ENCODE measurements at regions not wholly inside any gene's neighbourhood (a gene's known extent, or its start where the extent isn't known, plus 50 kb on each side); places are given as distances from the start of the nearest gene placed in this dataset.

DNA sequence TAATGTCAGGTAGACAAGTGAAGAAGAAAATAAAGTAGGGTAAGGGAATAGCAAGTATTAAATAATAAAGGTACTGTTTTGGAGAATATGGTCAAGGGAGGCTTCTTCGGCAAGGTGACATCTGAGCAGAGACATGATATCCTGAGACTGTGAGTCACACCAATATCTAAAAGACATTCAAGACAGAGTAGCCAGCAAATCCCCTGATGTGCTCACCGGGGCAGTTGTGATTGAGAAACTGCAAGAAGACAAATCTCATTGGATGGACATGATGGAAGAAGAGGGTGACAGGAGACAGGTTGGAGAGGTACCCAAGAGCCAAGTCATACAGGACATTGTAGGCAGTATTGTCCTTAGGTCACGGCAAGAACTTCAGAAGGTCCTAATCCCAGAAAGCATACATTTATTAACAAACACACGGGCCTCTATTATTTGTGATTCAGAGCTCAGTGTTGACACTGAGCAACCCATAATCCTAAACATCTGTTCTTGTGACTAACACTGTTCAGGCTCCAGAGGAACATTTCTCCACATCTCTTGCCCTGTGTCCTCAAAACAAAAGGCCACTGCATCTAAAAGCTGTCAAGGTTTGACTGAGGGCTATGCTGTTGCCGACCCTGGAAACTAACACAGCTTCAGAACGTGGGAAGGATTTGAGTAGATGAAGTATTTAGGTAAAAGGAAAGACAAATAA, 258.7 kb upstream of the CLINT1 start:
- Histone ChIP-seq H3K4me3 (ENCODE audit: low read depth, low read length) (no peak overlapping the region), H3K27me3 (ENCODE audit: control insufficient read depth, insufficient read depth, low read length) (no peaks in the 10 kb centered on the region), H3K36me3 (ENCODE audit: control insufficient read depth, insufficient read depth, low read length) (no peaks in the 10 kb centered on the region)
- no peak for DNase-seq (ENCODE audit: low read depth)
- TF ChIP-seq, protein P1, sequence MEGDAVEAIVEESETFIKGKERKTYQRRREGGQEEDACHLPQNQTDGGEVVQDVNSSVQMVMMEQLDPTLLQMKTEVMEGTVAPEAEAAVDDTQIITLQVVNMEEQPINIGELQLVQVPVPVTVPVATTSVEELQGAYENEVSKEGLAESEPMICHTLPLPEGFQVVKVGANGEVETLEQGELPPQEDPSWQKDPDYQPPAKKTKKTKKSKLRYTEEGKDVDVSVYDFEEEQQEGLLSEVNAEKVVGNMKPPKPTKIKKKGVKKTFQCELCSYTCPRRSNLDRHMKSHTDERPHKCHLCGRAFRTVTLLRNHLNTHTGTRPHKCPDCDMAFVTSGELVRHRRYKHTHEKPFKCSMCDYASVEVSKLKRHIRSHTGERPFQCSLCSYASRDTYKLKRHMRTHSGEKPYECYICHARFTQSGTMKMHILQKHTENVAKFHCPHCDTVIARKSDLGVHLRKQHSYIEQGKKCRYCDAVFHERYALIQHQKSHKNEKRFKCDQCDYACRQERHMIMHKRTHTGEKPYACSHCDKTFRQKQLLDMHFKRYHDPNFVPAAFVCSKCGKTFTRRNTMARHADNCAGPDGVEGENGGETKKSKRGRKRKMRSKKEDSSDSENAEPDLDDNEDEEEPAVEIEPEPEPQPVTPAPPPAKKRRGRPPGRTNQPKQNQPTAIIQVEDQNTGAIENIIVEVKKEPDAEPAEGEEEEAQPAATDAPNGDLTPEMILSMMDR (IDR thresholded peaks at IDR 0.05; ENCODE audit: insufficient read depth, low read length, poor library complexity, severe bottlenecking) = no peak

DNA sequence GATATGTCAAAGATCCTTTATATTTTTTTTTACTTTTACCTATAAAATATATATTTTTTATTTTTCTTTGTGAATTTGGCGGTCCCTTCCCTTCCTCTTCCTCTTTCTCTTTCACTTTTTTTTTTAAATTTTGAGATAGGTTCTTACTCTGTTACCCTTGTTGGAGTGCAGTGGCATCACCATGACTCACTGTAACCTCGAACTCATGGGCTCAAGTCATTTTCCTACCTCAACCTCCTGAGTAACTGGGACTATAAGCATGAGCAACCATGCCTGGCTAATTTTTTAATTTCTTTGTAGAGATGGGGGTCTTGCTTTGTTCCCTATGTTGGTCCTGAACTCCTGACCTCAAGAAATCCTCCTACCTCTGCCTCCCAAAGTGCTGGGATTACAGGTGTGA, 258.0 kb upstream of the CLINT1 start:
- no peak overlapping the region for H3K4me3 ChIP-seq (ENCODE audit: low read depth, low read length)
- no peaks in the 10 kb centered on the region for H3K36me3 ChIP-seq (ENCODE audit: control insufficient read depth, insufficient read depth, low read length)
- TF ChIP-seq, protein P1 (IDR thresholded peaks at IDR 0.05; ENCODE audit: insufficient read depth, low read length, poor library complexity, severe bottlenecking) = no peak
- no peak for DNase-seq (ENCODE audit: low read depth)
- no peaks in the 10 kb centered on the region for H3K27me3 ChIP-seq (ENCODE audit: control insufficient read depth, insufficient read depth, low read length)

DNA sequence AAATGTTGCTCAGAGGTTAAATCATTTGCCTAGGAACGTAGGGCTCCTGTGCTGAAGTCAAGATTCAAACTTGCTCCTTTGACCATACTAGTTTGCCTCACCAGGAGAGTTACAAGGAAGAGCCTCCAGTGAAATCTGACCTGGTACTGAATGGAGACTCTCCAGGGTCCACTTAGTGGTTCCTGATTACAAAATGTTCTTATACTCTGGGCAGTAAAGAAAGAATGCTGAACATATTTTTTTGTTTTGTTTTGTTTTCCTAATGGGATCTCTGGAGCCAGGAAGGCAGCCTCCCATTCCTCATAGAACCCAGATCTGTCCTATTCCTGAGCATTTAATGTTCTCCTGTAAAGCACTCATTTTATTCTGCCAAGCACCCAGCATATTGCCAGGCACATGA, 256.5 kb upstream of the CLINT1 start:
- no peak for DNase-seq (ENCODE audit: low read depth)
- H3K27me3 ChIP-seq (ENCODE audit: control insufficient read depth, insufficient read depth, low read length) = no peaks in the 10 kb centered on the region
- TF ChIP-seq, protein P1 (IDR thresholded peaks at IDR 0.05; ENCODE audit: insufficient read depth, low read length, poor library complexity, severe bottlenecking) = no peak
- no peak overlapping the region for H3K4me3 ChIP-seq (ENCODE audit: low read depth, low read length)
- no peaks in the 10 kb centered on the region for H3K36me3 ChIP-seq (ENCODE audit: control insufficient read depth, insufficient read depth, low read length)

DNA sequence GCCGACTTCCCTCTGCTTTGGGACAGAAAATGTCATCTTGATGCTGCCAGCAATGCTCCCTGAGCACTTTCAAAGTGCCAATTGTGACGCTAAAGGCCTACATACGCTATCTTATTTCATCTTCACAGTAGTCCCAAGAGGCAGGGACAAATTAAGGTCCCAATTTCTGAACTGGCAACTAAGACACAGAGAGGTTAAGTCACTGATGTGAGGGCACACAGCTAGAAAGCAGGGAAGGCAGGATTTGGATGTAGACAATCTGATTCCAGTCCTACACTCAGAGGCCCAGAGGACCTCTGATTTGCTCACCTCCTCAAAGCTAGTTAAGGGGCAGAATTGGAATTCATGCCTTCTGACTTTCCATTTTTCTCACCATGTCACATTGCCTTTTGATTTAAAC, 249.2 kb upstream of the CLINT1 start:
- Histone ChIP-seq H3K27me3 (ENCODE audit: control insufficient read depth, insufficient read depth, low read length) (no peaks in the 10 kb centered on the region), H3K36me3 (ENCODE audit: control insufficient read depth, insufficient read depth, low read length) (no peaks in the 10 kb centered on the region), H3K4me3 (ENCODE audit: low read depth, low read length) (no peak overlapping the region)
- DNase-seq (ENCODE audit: low read depth) = no peak
- TF ChIP-seq, protein P1 (IDR thresholded peaks at IDR 0.05; ENCODE audit: insufficient read depth, low read length, poor library complexity, severe bottlenecking) = no peak

DNA sequence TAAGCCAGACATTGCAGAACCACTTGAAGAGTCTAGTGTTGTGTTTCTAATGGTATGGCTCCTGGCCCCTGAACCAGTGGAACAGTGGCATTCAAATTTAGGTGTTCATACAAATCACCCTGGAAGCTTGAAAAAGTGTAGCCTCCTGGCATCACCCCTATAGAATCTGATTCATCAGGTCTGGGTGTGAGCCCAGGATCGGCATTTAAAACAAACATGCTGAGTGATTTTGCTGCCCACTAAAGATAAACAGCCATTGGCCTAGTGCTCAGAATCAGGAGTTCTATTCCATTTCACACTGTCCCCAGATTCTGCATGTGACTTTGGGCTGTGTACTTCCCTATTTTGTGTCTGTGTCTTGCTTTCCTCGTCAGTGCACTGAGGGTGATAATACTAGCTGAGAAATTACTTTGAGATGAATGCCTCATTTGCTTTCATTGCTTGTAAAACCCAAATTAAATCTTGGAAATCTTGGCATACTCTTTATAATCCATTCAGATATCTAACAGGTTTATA, 241.5 kb upstream of the CLINT1 start:
- H3K36me3 ChIP-seq (ENCODE audit: control insufficient read depth, insufficient read depth, low read length) = no peaks in the 10 kb centered on the region
- TF ChIP-seq, protein P1 (IDR thresholded peaks at IDR 0.05; ENCODE audit: insufficient read depth, low read length, poor library complexity, severe bottlenecking) = no peak
- no peak for DNase-seq (ENCODE audit: low read depth)
- H3K27me3 ChIP-seq (ENCODE audit: control insufficient read depth, insufficient read depth, low read length) = no peaks in the 10 kb centered on the region
- no peak overlapping the region for H3K4me3 ChIP-seq (ENCODE audit: low read depth, low read length)
